HepG2 (cell line): ENCODE measurements at regions not wholly inside any gene's neighbourhood (a gene's known extent, or its start where the extent isn't known, plus 50 kb on each side); places are given as distances from the start of the nearest gene placed in this dataset.

Experiments used
- ATAC-seq: fragments of 200-7000 bp; cut with Tn5 transposase; 3 replicates; pipeline ENCODE4 v1.9.1; 2020; ENCODE audit warnings: mild to moderate bottlenecking, moderate library complexity
- BruUV-seq: library from RNA; stranded (reverse); fragments of 400-500 nt; replicated peaks from 2 replicates; lab custom pipeline; 2021; lab: Mats Ljungman, UMichigan
- CTCF ChIA-PET: fragments of 300-600 bp; formaldehyde crosslinking; extraction: SDS; loops from one replicate; lab custom pipeline; 2021; ENCODE audit warnings: low total read pairs, inconsistent platforms, low intra/inter-chr PET ratio; lab: Yijun Ruan, JAX
- POLR2A ChIA-PET: fragments of 350-600 bp; sonication (Branson Sonifier 250); formaldehyde crosslinking; loops from one replicate; lab custom pipeline; 2020; ENCODE audit warnings: antibody characterized with exemption, inconsistent platforms; lab: Yijun Ruan, JAX
- DNase-seq: peaks from one replicate; pipeline ENCODE4 v3.0.0-alpha.2; 2015; ENCODE audit warnings: low spot score
- FAIRE-seq: peaks from 3 replicates; lab custom pipeline; 2011; peaks lifted over from hg19 to GRCh38; lab: Jason Lieb, UNC
- H2AFZ ChIP-seq: one replicate; pipeline ENCODE4 v1.6.1; 2011; ENCODE audit warnings: low read length, inconsistent platforms
- H3K27ac ChIP-seq: fragments of 300-600 bp; 3 replicates; pipeline ENCODE4 v1.8.0; 2011; ENCODE audit warnings: mixed run types, mild to moderate bottlenecking, mixed read lengths, low read length, inconsistent platforms; ENCODE audit not compliant: insufficient read depth; ENCODE audit errors: extremely low read length
- H3K27me3 ChIP-seq, 2 experiments: fragments of 200-600 bp in 1 of 2; 2 replicates in 1 of 2; 3 replicates in 1 of 2; pipeline versions ENCODE4 v1.6.0 to v1.8.0; 2011; ENCODE audit warnings: low read length in 2 of 2, mild to moderate bottlenecking in 2 of 2, moderate library complexity in 2 of 2, inconsistent platforms in 1 of 2; ENCODE audit not compliant: insufficient read depth in 2 of 2, control insufficient read depth in 1 of 2
- H3K36me3 ChIP-seq, 2 experiments: fragments of 200-600 bp in 1 of 2; replicated peaks in 1 of 2; 2 replicates in 1 of 2; 3 replicates in 1 of 2; pipeline versions ENCODE4 v1.5.1 to v1.8.0; 2011; ENCODE audit warnings: low read length in 2 of 2, inconsistent platforms in 1 of 2; ENCODE audit not compliant: insufficient read depth in 2 of 2, control insufficient read depth in 1 of 2
- H3K4me1 ChIP-seq: 2 replicates; pipeline ENCODE4 v1.5.1; 2012; ENCODE audit warnings: low read length, inconsistent platforms; ENCODE audit not compliant: insufficient read depth
- H3K4me2 ChIP-seq: 2 replicates; pipeline ENCODE4 v1.6.0; 2011; ENCODE audit warnings: low read depth, low read length, inconsistent platforms
- H3K4me3 ChIP-seq, 3 experiments: fragments of 200-600 bp in 1 of 3; sonication (generic), shearing (Covaris generic) in 1 of 3; replicated peaks in 1 of 3; 2 replicates each; pipeline ENCODE4 v1.5.1; 2011 to 2016; ENCODE audit warnings: low read length in 3 of 3, inconsistent platforms in 2 of 3, low read depth in 2 of 3, mild to moderate bottlenecking in 2 of 3, control low read depth in 1 of 3, mixed read lengths in 1 of 3; ENCODE audit not compliant: insufficient read depth in 1 of 3
- H3K79me2 ChIP-seq: one replicate; pipeline ENCODE4 v1.6.1; 2011; ENCODE audit warnings: low read length, inconsistent platforms; ENCODE audit not compliant: insufficient read depth
- H3K9ac ChIP-seq: 2 replicates; pipeline ENCODE4 v1.6.0; 2011; ENCODE audit warnings: mild to moderate bottlenecking, low read depth, low read length, inconsistent platforms; ENCODE audit not compliant: insufficient read depth
- H3K9me3 ChIP-seq: 2 replicates; pipeline ENCODE4 v1.5.1; 2012; ENCODE audit warnings: mild to moderate bottlenecking, low read length
- H4K20me1 ChIP-seq: 2 replicates; pipeline ENCODE4 v1.6.0; 2011; ENCODE audit warnings: inconsistent platforms, mild to moderate bottlenecking, low read length, moderate library complexity; ENCODE audit not compliant: insufficient read depth
- HOMEZ ChIP-seq: IDR thresholded peaks from 2 replicates; pipeline ENCODE4 v1.6.1; 2016; ENCODE audit warnings: low read depth
- MAZ ChIP-seq, 2 experiments: sonication (generic) in 1 of 2; formaldehyde crosslinking in 1 of 2; IDR thresholded peaks; 2 replicates each; pipeline versions ENCODE4 v1.5.0 to v1.6.1; 2012 to 2020; ENCODE audit warnings: low read depth in 2 of 2, mild to moderate bottlenecking in 2 of 2, borderline replicate concordance in 1 of 2, improper control_type of control experiment in 1 of 2, low read length in 1 of 2, missing genetic modification reagents in 1 of 2, moderate library complexity in 1 of 2
- NR2F6 ChIP-seq, 2 experiments: IDR thresholded peaks; 2 replicates each; pipeline ENCODE4 v1.6.1; 2016; ENCODE audit warnings: antibody characterized with exemption in 1 of 2, mild to moderate bottlenecking in 1 of 2
- PRMT3 ChIP-seq: sonication (generic); formaldehyde crosslinking; IDR thresholded peaks from 2 replicates; pipeline ENCODE4 v1.8.1; 2022; ENCODE audit warnings: low read depth, mild to moderate bottlenecking, moderate library complexity, missing genetic modification reagents, borderline replicate concordance
- ZNF354B ChIP-seq: sonication (generic); formaldehyde crosslinking; IDR thresholded peaks from 2 replicates; pipeline ENCODE4 v1.8.0; 2022; ENCODE audit warnings: mild to moderate bottlenecking, missing genetic modification reagents
- WGBS: methylation state at CpG from one replicate; pipeline ENCODE4 v1.1.6; 2017; ENCODE audit warnings: low lambda C conversion rate; 5-methylcytosine and 5-hydroxymethylcytosine counted together
- in situ Hi-C: cut with HindIII; loops from 2 replicates; pipeline ENCODE4 v1.10.0; 2017; ENCODE audit warnings: low pct_unique_long_range_greater_than_20kb; ENCODE audit not compliant: extremely low pct_ligation_motif_present
- intact Hi-C: fragments of 100-400 bp; cut with micrococcal nuclease; formaldehyde crosslinking; loops from one replicate; pipeline ENCODE4 v1.10.0; 2022; ENCODE audit not compliant: unreplicated experiment

- Histone ChIP-seq H3K9ac (no peak overlapping the region), H4K20me1 (no peaks in the 10 kb centered on the region), H2AFZ (no peak overlapping the region), H3K27me3 (no peaks in the 10 kb centered on the region), H3K4me1 (no peaks in the 10 kb centered on the region)
- in situ Hi-C loops: no loop called here
- no peak for ATAC-seq
- no peak for DNase-seq
- TF ChIP-seq PRMT3 (CRISPR knock-in tag) (no peak), HOMEZ (CRISPR knock-in tag) (no peak), MAZ (IDR thresholded peaks at IDR 0.05; ENCODE audit: borderline replicate concordance, low read depth, low read length) (no peak), MAZ (CRISPR knock-in tag; IDR thresholded peaks at IDR 0.05; ENCODE audit: low read depth) (no peak), NR2F6 (IDR thresholded peaks at IDR 0.05) (no peak), NR2F6 (CRISPR knock-in tag; IDR thresholded peaks at IDR 0.05) (no peak), ZNF354B (CRISPR knock-in tag) (no peak)
- TF ChIP-seq, all 625 proteins: peak for 0
- Histone ChIP-seq H3K9me3 (no peaks in the 10 kb centered on the region), H3K4me2 (no peak overlapping the region), H3K27ac (no peak overlapping the region), H3K4me3 (no peak overlapping the region), H3K36me3 (no peaks in the 10 kb centered on the region), H3K79me2 (no peaks in the 10 kb centered on the region)
- POLR2A ChIA-PET: no interaction called here
- FAIRE-seq: no peak
- intact Hi-C loops: no loop called here
- BruUV-seq: no TSS peak
- under 1% methylated on average over 4 of the region's 4 CpGs for WGBS
- CTCF ChIA-PET: no interaction called here
Measured at GRCh38 chr12:61490526-61491498, 769.4 kb upstream of the USP15 start.
